CD4-positive, CD25-positive, alpha-beta regulatory T cell (primary cell): ENCODE measurements at regions not wholly inside any gene's neighbourhood (a gene's known extent, or its start where the extent isn't known, plus 50 kb on each side); places are given as distances from the start of the nearest gene placed in this dataset.

Experiments
- ATAC-seq, 2 donors: fragments of 150-1000 bp; cut with Tn5 transposase; one replicate each; pipeline ENCODE4 v1.10.0; 2021; ENCODE audit warnings: low read depth in 2 of 2, moderate number of reproducible peaks in 2 of 2, moderate library complexity in 1 of 2
- DNase-seq, 3 donors: peaks; one replicate each; pipeline versions ENCODE4 v3.0.0 to v3.0.0-alpha.2; 2012 to 2022; ENCODE audit warnings: mixed read lengths in 1 of 3
- H3K27ac ChIP-seq: one replicate; pipeline ENCODE4 v1.7.0; 2013; ENCODE audit warnings: mild to moderate bottlenecking, low read length; ENCODE audit not compliant: insufficient read depth, poor library complexity, severe bottlenecking
- H3K27me3 ChIP-seq: one replicate; pipeline ENCODE4 v1.7.0; 2013; ENCODE audit warnings: low read length; ENCODE audit not compliant: control insufficient read depth, insufficient read depth
- H3K36me3 ChIP-seq: one replicate; pipeline ENCODE4 v1.7.0; 2013; ENCODE audit warnings: mild to moderate bottlenecking, low read length, moderate library complexity; ENCODE audit not compliant: control insufficient read depth, insufficient read depth
- H3K4me1 ChIP-seq: 2 replicates; pipeline ENCODE4 v1.7.0; 2013; ENCODE audit warnings: mild to moderate bottlenecking, low read length; ENCODE audit not compliant: insufficient read depth, control insufficient read depth, poor library complexity, severe bottlenecking
- H3K4me3 ChIP-seq: one replicate; pipeline ENCODE4 v1.7.0; 2013; ENCODE audit warnings: low read depth, mild to moderate bottlenecking, low read length, moderate library complexity
- H3K9me3 ChIP-seq, 2 experiments: 1 replicate in 1 of 2; 2 replicates in 1 of 2; pipeline ENCODE4 v1.7.0; 2013; ENCODE audit warnings: low read length in 2 of 2, mild to moderate bottlenecking in 1 of 2, moderate library complexity in 1 of 2; ENCODE audit not compliant: control insufficient read depth in 2 of 2
- H3K27ac Mint-ChIP-seq, 3 donors: one replicate each; pipeline ENCODE4 v1.8.0; 2020 to 2022; ENCODE audit warnings: mild to moderate bottlenecking in 3 of 3, mixed read lengths in 3 of 3, moderate library complexity in 2 of 3
- H3K27me3 Mint-ChIP-seq: one replicate; pipeline ENCODE4 v1.8.0; 2022; ENCODE audit warnings: mild to moderate bottlenecking, mixed read lengths
- H3K36me3 Mint-ChIP-seq: one replicate; pipeline ENCODE4 v1.8.0; 2020; ENCODE audit warnings: mixed read lengths
- H3K4me1 Mint-ChIP-seq, 4 donors: one replicate each; pipeline ENCODE4 v1.8.0; 2020 to 2022; ENCODE audit warnings: mixed read lengths in 4 of 4, mild to moderate bottlenecking in 1 of 4
- H3K4me3 Mint-ChIP-seq, 4 donors: one replicate each; pipeline ENCODE4 v1.8.0; 2020 to 2022; ENCODE audit warnings: mild to moderate bottlenecking in 4 of 4, mixed read lengths in 4 of 4, moderate library complexity in 3 of 4
- H3K9me3 Mint-ChIP-seq, 7 donors: one replicate each; pipeline ENCODE4 v1.8.0; 2020 to 2022; ENCODE audit warnings: mixed read lengths in 7 of 7, mild to moderate bottlenecking in 3 of 7, moderate library complexity in 2 of 7

GRCh38 chr4:123939621-123940020, 543.0 kb downstream of the SPRY1 start:
- ATAC-seq (no peak), DNase-seq (no peak)
- Histone ChIP-seq H3K27ac (no peak overlapping the region), H3K4me1 (no peaks in the 10 kb centered on the region), H3K9me3 (no peaks in the 10 kb centered on the region), H3K36me3 (no peaks in the 10 kb centered on the region), H3K27me3 (no peaks in the 10 kb centered on the region), H3K4me3 (no peak overlapping the region)
- Mint-ChIP-seq H3K4me1 (no peaks in the 10 kb centered on the region), H3K27me3 (no peaks in the 10 kb centered on the region), H3K4me3 (no peak overlapping the region), H3K9me3 (peaks cover 0 to 4% (median 1%) of the 10 kb centered on the region in 7 donors), H3K36me3 (no peaks in the 10 kb centered on the region), H3K27ac (no peak overlapping the region)

- DNase-seq = no peak
- no peaks in the 10 kb centered on the region for H3K4me1 ChIP-seq
- no peaks in the 10 kb centered on the region for H3K27me3 Mint-ChIP-seq
- no peak overlapping the region for H3K4me3 Mint-ChIP-seq
- H3K36me3 Mint-ChIP-seq = no peaks in the 10 kb centered on the region
- ATAC-seq = no peak
- no peak overlapping the region for H3K27ac ChIP-seq
- H3K36me3 ChIP-seq = no peaks in the 10 kb centered on the region
- peaks cover 0 to 4% (median 0%) of the 10 kb centered on the region in 7 donors for H3K9me3 Mint-ChIP-seq
- no peaks in the 10 kb centered on the region for H3K27me3 ChIP-seq
- no peak overlapping the region for H3K27ac Mint-ChIP-seq
- no peaks in the 10 kb centered on the region for H3K9me3 ChIP-seq
- no peak overlapping the region for H3K4me3 ChIP-seq
- H3K4me1 Mint-ChIP-seq = no peaks in the 10 kb centered on the region
Observed at GRCh38 chr4:123940604-123941003, 544.0 kb downstream of the SPRY1 start.

- H3K4me1 ChIP-seq = no peaks in the 10 kb centered on the region
- no peaks in the 10 kb centered on the region for H3K4me1 Mint-ChIP-seq
- ATAC-seq = no peak
Observed at GRCh38 chr4:123941306-123941705, 544.7 kb downstream of the SPRY1 start.

DNA sequence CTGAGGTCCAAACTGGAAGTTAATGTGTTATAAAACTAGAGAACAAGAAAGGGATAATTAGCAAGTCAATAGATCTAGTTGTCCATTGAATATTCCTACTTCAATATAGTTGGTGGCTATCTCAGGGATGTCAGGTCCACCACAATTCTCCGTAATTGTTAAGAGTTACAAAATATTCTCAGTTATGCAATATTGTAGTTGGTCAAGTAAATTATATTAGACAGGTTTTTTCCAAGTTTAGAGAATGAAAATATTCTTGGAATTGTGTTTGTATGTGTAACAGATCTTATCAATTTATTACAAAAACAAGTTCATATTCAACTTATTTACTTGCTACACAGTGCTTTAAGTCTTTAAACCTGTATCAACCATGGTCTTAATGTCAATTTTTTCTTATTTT, 547.4 kb downstream of the SPRY1 start:
- DNase-seq = no peak
- Histone ChIP-seq H3K36me3 (no peaks in the 10 kb centered on the region), H3K27me3 (no peaks in the 10 kb centered on the region), H3K9me3 (no peaks in the 10 kb centered on the region), H3K27ac (no peak overlapping the region), H3K4me1 (no peaks in the 10 kb centered on the region), H3K4me3 (no peak overlapping the region)
- H3K36me3 Mint-ChIP-seq = no peaks in the 10 kb centered on the region
- no peaks in the 10 kb centered on the region for H3K27me3 Mint-ChIP-seq
- no peak overlapping the region for H3K27ac Mint-ChIP-seq
- no peaks in the 10 kb centered on the region for H3K4me1 Mint-ChIP-seq
- H3K4me3 Mint-ChIP-seq = no peak overlapping the region
- ATAC-seq = no peak
- peaks cover 0 to 3% (median 0%) of the 10 kb centered on the region in 7 donors for H3K9me3 Mint-ChIP-seq

More at GRCh38 chr4:123941306-123941705, 544.7 kb downstream of the SPRY1 start:
- Histone ChIP-seq H3K27ac (no peak overlapping the region), H3K36me3 (no peaks in the 10 kb centered on the region), H3K9me3 (no peaks in the 10 kb centered on the region), H3K27me3 (no peaks in the 10 kb centered on the region), H3K4me3 (no peak overlapping the region)
- no peak for DNase-seq
- peaks cover 0 to 4% (median 0%) of the 10 kb centered on the region in 7 donors for H3K9me3 Mint-ChIP-seq
- H3K27ac Mint-ChIP-seq = no peak overlapping the region
- H3K4me3 Mint-ChIP-seq = no peak overlapping the region
- H3K36me3 Mint-ChIP-seq = no peaks in the 10 kb centered on the region
- H3K27me3 Mint-ChIP-seq = no peaks in the 10 kb centered on the region

- Histone ChIP-seq H3K4me1 (no peaks in the 10 kb centered on the region), H3K9me3 (no peaks in the 10 kb centered on the region), H3K4me3 (no peak overlapping the region), H3K27ac (no peak overlapping the region), H3K27me3 (no peaks in the 10 kb centered on the region), H3K36me3 (no peaks in the 10 kb centered on the region)
- H3K27ac Mint-ChIP-seq = no peak overlapping the region
- no peak overlapping the region for H3K4me3 Mint-ChIP-seq
- DNase-seq (no peak), ATAC-seq (no peak)
- H3K36me3 Mint-ChIP-seq = no peaks in the 10 kb centered on the region
- H3K4me1 Mint-ChIP-seq = no peaks in the 10 kb centered on the region
- H3K9me3 Mint-ChIP-seq = peaks cover 0 to 3% (median 0%) of the 10 kb centered on the region in 7 donors
- no peaks in the 10 kb centered on the region for H3K27me3 Mint-ChIP-seq
Observed at GRCh38 chr4:123945301-123945700, 548.7 kb downstream of the SPRY1 start.

GRCh38 chr4:123950530-123950929, 553.9 kb downstream of the SPRY1 start:
- Mint-ChIP-seq H3K4me3 (no peak overlapping the region), H3K4me1 (no peaks in the 10 kb centered on the region), H3K36me3 (no peaks in the 10 kb centered on the region)

DNA sequence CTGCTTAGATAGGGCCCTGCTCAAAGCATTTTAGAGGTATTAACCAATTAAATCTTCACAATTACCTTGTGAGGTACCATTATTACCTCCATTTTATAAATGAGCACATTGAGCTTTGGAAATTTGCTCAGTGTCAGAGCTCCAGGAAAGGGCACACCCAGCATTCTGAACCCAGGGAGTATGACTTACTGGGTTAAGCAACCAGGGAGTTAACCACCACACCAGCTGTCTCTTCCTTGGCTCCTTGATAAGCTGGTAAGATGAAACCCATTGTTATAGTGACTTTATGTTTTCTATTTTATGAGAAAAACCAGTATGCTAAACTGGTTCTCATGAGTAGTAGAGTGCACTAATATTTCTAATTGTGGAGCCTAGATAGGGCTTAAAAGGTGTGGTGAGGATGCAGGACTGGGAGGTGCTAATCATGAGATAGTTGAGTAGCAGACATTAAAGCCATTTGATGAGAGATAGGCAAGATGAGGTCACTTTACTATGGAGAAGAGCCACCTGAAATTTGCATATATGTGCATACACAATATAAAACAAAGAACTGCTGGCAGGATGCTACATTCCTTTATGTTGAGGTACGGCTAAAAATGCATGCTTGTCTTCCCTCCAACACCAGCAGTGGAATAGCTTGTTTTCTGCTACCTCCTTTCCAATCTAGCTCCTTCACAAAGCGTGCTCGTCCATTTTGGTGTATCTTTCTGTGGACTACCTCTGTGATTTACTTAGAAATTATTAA, 556.1 kb downstream of the SPRY1 start:
- Mint-ChIP-seq H3K9me3 (peaks cover 0 to 3% (median 0%) of the 10 kb centered on the region in 7 donors), H3K36me3 (no peaks in the 10 kb centered on the region), H3K27me3 (no peaks in the 10 kb centered on the region), H3K4me1 (no peaks in the 10 kb centered on the region), H3K27ac (no peak overlapping the region), H3K4me3 (no peak overlapping the region)
- Histone ChIP-seq H3K36me3 (no peaks in the 10 kb centered on the region), H3K4me3 (no peak overlapping the region), H3K27me3 (no peaks in the 10 kb centered on the region), H3K9me3 (no peaks in the 10 kb centered on the region), H3K4me1 (no peaks in the 10 kb centered on the region), H3K27ac (no peak overlapping the region)
- no peak for ATAC-seq
- DNase-seq = no peak

More at GRCh38 chr4:123950530-123950929, 553.9 kb downstream of the SPRY1 start:
- Mint-ChIP-seq H3K9me3 (peaks cover 0 to 3% (median 0%) of the 10 kb centered on the region in 7 donors), H3K27ac (no peak overlapping the region), H3K27me3 (no peaks in the 10 kb centered on the region)
- H3K4me1 ChIP-seq = no peaks in the 10 kb centered on the region
- H3K27me3 ChIP-seq = no peaks in the 10 kb centered on the region
- H3K4me3 ChIP-seq = no peak overlapping the region
- H3K9me3 ChIP-seq = no peaks in the 10 kb centered on the region
- no peaks in the 10 kb centered on the region for H3K36me3 ChIP-seq
- H3K27ac ChIP-seq = no peak overlapping the region
- no peak for DNase-seq
- no peak for ATAC-seq

- no peak for ATAC-seq
- no peak overlapping the region for H3K27ac ChIP-seq
Observed at GRCh38 chr4:123953566-123953965, 557.0 kb downstream of the SPRY1 start.

More at GRCh38 chr4:123953566-123953965, 557.0 kb downstream of the SPRY1 start:
- Mint-ChIP-seq H3K9me3 (peaks cover 0 to 5% (median 0%) of the 10 kb centered on the region in 7 donors), H3K4me1 (no peaks in the 10 kb centered on the region), H3K36me3 (no peaks in the 10 kb centered on the region), H3K27me3 (no peaks in the 10 kb centered on the region), H3K27ac (no peak overlapping the region), H3K4me3 (no peak overlapping the region)
- H3K36me3 ChIP-seq = no peaks in the 10 kb centered on the region
- no peaks in the 10 kb centered on the region for H3K27me3 ChIP-seq
- no peak for DNase-seq
- H3K4me1 ChIP-seq = no peaks in the 10 kb centered on the region
- no peaks in the 10 kb centered on the region for H3K9me3 ChIP-seq
- no peak overlapping the region for H3K4me3 ChIP-seq
